Nephron (organoid): ENCODE measurements at regions not wholly inside any gene's neighbourhood (a gene's known extent, or its start where the extent isn't known, plus 50 kb on each side); places are given as distances from the start of the nearest gene placed in this dataset.

Experiments
- H3K27ac Mint-ChIP-seq, 3 experiments: 2 replicates each; pipeline ENCODE4 v1.8.0; 2020; ENCODE audit warnings: mixed read lengths in 3 of 3, mild to moderate bottlenecking in 2 of 3, moderate library complexity in 1 of 3
- H3K27me3 Mint-ChIP-seq: 2 replicates; pipeline ENCODE4 v1.8.0; 2021; ENCODE audit warnings: low read depth, mild to moderate bottlenecking, moderate library complexity, mixed read lengths
- H3K36me3 Mint-ChIP-seq: 2 replicates; pipeline ENCODE4 v1.8.0; 2020; ENCODE audit warnings: low read depth, mixed read lengths
- H3K4me1 Mint-ChIP-seq: 2 replicates; pipeline ENCODE4 v1.8.0; 2020; ENCODE audit warnings: mixed read lengths
- H3K4me3 Mint-ChIP-seq, 3 experiments: 2 replicates each; pipeline ENCODE4 v1.8.0; 2020; ENCODE audit warnings: mild to moderate bottlenecking in 3 of 3, mixed read lengths in 3 of 3, moderate library complexity in 2 of 3
- H3K9me3 Mint-ChIP-seq: 2 replicates; pipeline ENCODE4 v1.8.0; 2020; ENCODE audit warnings: mixed read lengths
- CTCF ChIP-seq, 3 experiments: fragments of 200-600 bp; sonication (generic); IDR thresholded peaks; one replicate each; pipeline ENCODE4 v1.5.0; 2021; ENCODE audit warnings: antibody characterized with exemption in 3 of 3; ENCODE audit not compliant: unreplicated experiment in 3 of 3

- TF ChIP-seq CTCF (IDR thresholded peaks at IDR 0.05; ENCODE audit: unreplicated experiment in 3 of 3): no peak
- no peak overlapping the region for H3K27ac Mint-ChIP-seq
- H3K36me3 Mint-ChIP-seq: no peaks in the 10 kb centered on the region
- no peak overlapping the region for H3K4me3 Mint-ChIP-seq
- peaks cover 2% of the 10 kb centered on the region for H3K9me3 Mint-ChIP-seq
- H3K27me3 Mint-ChIP-seq: peaks cover 29% of the 10 kb centered on the region
- peaks cover 3% of the 10 kb centered on the region for H3K4me1 Mint-ChIP-seq
These were observed 74.7 kb upstream of the SNTG2 start for GRCh38 chr2:875687-876615.

GRCh38 chr2:873651-874580 lies 76.7 kb upstream of the SNTG2 start:
- Mint-ChIP-seq H3K9me3 (peaks cover 2% of the 10 kb centered on the region), H3K27me3 (peaks cover 45% of the 10 kb centered on the region), H3K36me3 (no peaks in the 10 kb centered on the region), H3K4me3 (no peak overlapping the region), H3K4me1 (no peaks in the 10 kb centered on the region), H3K27ac (no peak overlapping the region)
- no peak for TF ChIP-seq CTCF (IDR thresholded peaks at IDR 0.05; ENCODE audit: unreplicated experiment in 3 of 3)

GRCh38 chr2:873027-873426 lies 77.6 kb upstream of the SNTG2 start:
- Mint-ChIP-seq H3K4me1 (peaks cover under 1% of the 10 kb centered on the region), H3K36me3 (no peaks in the 10 kb centered on the region), H3K27me3 (peaks cover 45% of the 10 kb centered on the region), H3K27ac (no peak overlapping the region), H3K4me3 (no peak overlapping the region), H3K9me3 (no peaks in the 10 kb centered on the region)
- TF ChIP-seq CTCF (IDR thresholded peaks at IDR 0.05; ENCODE audit: unreplicated experiment in 3 of 3): no peak

- TF ChIP-seq CTCF (IDR thresholded peaks at IDR 0.05; ENCODE audit: unreplicated experiment in 3 of 3): no peak
- H3K4me3 Mint-ChIP-seq: no peak overlapping the region
- H3K36me3 Mint-ChIP-seq: no peaks in the 10 kb centered on the region
- H3K4me1 Mint-ChIP-seq: peaks cover 9% of the 10 kb centered on the region
- no peaks in the 10 kb centered on the region for H3K9me3 Mint-ChIP-seq
- H3K27me3 Mint-ChIP-seq: peaks cover 42% of the 10 kb centered on the region
- no peak overlapping the region for H3K27ac Mint-ChIP-seq
These were observed 78.5 kb upstream of the SNTG2 start for GRCh38 chr2:871926-872680.

GRCh38 chr2:871175-871727 lies 79.4 kb upstream of the SNTG2 start:
- H3K9me3 Mint-ChIP-seq: no peaks in the 10 kb centered on the region
- TF ChIP-seq CTCF (IDR thresholded peaks at IDR 0.05; ENCODE audit: unreplicated experiment in 3 of 3): no peak
- peaks cover 49% of the 10 kb centered on the region for H3K27me3 Mint-ChIP-seq
- peaks cover 18% of the 10 kb centered on the region for H3K4me1 Mint-ChIP-seq
- H3K36me3 Mint-ChIP-seq: no peaks in the 10 kb centered on the region
- H3K4me3 Mint-ChIP-seq: no peak overlapping the region
- H3K27ac Mint-ChIP-seq: no peak overlapping the region
